ENCODE measurements at regions not wholly inside any gene's neighbourhood (a gene's known extent, or its start where the extent isn't known, plus 50 kb on each side); places are given as distances from the start of the nearest gene placed in this dataset.

- H3K4me2 ChIP-seq, result no peak overlapping the region
- H4K20me1 ChIP-seq (ENCODE audit: insufficient read depth), result no peaks in the 10 kb centered on the region
- H3K79me2 ChIP-seq (ENCODE audit: insufficient read depth, low read depth), result no peaks in the 10 kb centered on the region
- H3K27ac ChIP-seq, result no peak overlapping the region
- H3K36me3 ChIP-seq (ENCODE audit: insufficient read depth), result no peaks in the 10 kb centered on the region
- no peak overlapping the region for H3K9ac ChIP-seq
- no peak overlapping the region for H3K4me3 ChIP-seq (IDR thresholded peaks at IDR 0.05; ENCODE audit: insufficient read depth, low read depth, low read length)
- no peaks in the 10 kb centered on the region for H3K27me3 ChIP-seq (ENCODE audit: insufficient read depth, low read depth)
- no peaks in the 10 kb centered on the region for H3K4me1 ChIP-seq (ENCODE audit: low read depth, poor library complexity, severe bottlenecking)
- no peak overlapping the region for H2AFZ ChIP-seq (ENCODE audit: low read depth)
- TF ChIP-seq, protein P1, sequence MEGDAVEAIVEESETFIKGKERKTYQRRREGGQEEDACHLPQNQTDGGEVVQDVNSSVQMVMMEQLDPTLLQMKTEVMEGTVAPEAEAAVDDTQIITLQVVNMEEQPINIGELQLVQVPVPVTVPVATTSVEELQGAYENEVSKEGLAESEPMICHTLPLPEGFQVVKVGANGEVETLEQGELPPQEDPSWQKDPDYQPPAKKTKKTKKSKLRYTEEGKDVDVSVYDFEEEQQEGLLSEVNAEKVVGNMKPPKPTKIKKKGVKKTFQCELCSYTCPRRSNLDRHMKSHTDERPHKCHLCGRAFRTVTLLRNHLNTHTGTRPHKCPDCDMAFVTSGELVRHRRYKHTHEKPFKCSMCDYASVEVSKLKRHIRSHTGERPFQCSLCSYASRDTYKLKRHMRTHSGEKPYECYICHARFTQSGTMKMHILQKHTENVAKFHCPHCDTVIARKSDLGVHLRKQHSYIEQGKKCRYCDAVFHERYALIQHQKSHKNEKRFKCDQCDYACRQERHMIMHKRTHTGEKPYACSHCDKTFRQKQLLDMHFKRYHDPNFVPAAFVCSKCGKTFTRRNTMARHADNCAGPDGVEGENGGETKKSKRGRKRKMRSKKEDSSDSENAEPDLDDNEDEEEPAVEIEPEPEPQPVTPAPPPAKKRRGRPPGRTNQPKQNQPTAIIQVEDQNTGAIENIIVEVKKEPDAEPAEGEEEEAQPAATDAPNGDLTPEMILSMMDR (conservative IDR thresholded peaks at IDR 0.05; ENCODE audit: low read depth, low read length), result no peak
Measured at GRCh38 chr10:23717913-23718312, 279.0 kb downstream of the OTUD1 start.

DNA sequence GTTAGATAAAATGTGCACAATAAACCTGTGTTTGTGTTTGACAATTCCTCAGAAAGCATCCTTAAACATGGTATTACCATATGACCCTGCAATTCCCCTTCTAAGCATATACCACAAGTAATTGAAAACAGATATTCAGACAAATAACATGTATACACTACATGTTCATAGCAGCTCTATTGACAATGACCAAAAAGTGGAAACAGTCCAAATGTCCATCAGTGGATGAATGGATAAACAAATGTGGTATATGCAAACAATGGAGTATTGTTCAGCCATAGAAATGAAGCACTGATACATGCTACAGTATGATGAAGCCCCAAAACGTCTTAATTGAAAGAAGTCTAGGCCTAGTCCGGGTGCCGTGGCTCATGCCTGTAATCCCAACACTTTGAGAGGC is 280.1 kb downstream of the OTUD1 start:
- H3K9ac ChIP-seq, result no peak overlapping the region
- no peak overlapping the region for H3K27ac ChIP-seq
- TF ChIP-seq, protein P1 (conservative IDR thresholded peaks at IDR 0.05; ENCODE audit: low read depth, low read length), result no peak
- H4K20me1 ChIP-seq (ENCODE audit: insufficient read depth), result no peaks in the 10 kb centered on the region
- no peaks in the 10 kb centered on the region for H3K79me2 ChIP-seq (ENCODE audit: insufficient read depth, low read depth)
- no peak overlapping the region for H3K4me3 ChIP-seq (IDR thresholded peaks at IDR 0.05; ENCODE audit: insufficient read depth, low read depth, low read length)
- H3K4me2 ChIP-seq, result no peak overlapping the region
- H3K27me3 ChIP-seq (ENCODE audit: insufficient read depth, low read depth), result no peaks in the 10 kb centered on the region
- H3K36me3 ChIP-seq (ENCODE audit: insufficient read depth), result no peaks in the 10 kb centered on the region
- H2AFZ ChIP-seq (ENCODE audit: low read depth), result no peak overlapping the region
- no peaks in the 10 kb centered on the region for H3K4me1 ChIP-seq (ENCODE audit: low read depth, poor library complexity, severe bottlenecking)

DNA sequence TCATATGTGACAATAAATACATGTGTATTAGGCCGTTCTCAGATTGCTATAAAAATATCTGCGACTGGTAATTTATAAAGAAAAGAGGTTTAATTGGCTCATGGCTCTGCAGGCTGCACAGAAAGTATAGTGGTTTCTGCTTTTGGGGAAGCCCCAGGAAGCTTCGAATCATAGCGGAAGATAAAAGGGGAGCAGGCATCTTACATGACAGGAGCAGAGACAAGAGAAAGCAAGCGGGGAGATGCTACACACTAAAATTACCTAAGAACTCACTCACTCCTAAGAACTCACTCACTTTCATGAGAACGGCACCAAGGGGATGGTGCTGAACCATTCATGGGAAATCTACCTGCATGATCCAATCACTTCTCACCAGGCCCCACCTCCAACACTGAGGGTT is 284.9 kb downstream of the OTUD1 start:
- H3K4me2 ChIP-seq, result no peak overlapping the region
- no peaks in the 10 kb centered on the region for H4K20me1 ChIP-seq (ENCODE audit: insufficient read depth)
- H3K27ac ChIP-seq, result no peak overlapping the region
- H3K79me2 ChIP-seq (ENCODE audit: insufficient read depth, low read depth), result no peaks in the 10 kb centered on the region
- no peak overlapping the region for H3K4me3 ChIP-seq (IDR thresholded peaks at IDR 0.05; ENCODE audit: insufficient read depth, low read depth, low read length)
- no peak overlapping the region for H2AFZ ChIP-seq (ENCODE audit: low read depth)
- H3K4me1 ChIP-seq (ENCODE audit: low read depth, poor library complexity, severe bottlenecking), result no peaks in the 10 kb centered on the region
- no peak overlapping the region for H3K9ac ChIP-seq
- TF ChIP-seq, protein P1 (conservative IDR thresholded peaks at IDR 0.05; ENCODE audit: low read depth, low read length), result no peak
- no peaks in the 10 kb centered on the region for H3K27me3 ChIP-seq (ENCODE audit: insufficient read depth, low read depth)
- H3K36me3 ChIP-seq (ENCODE audit: insufficient read depth), result no peaks in the 10 kb centered on the region

DNA sequence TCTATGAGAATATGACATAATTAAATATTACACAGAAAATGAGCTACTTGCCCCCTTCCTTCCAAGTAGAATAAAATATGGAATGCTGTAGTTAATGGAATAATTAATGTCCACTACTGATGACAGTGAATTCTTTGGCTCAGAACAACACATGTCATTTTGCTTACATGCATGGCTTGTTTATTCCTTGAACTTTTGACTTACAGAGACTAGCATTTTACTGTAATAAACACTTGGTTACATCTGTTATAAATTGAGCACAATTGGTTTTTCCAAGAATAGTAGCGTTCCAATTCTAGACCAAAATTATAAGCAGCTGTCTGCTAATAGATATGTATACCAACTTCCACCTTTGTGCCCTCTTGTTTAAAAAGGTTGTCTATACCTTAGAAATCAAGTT is 286.7 kb downstream of the OTUD1 start:
- Histone ChIP-seq H3K79me2 (ENCODE audit: insufficient read depth, low read depth) (no peaks in the 10 kb centered on the region), H3K27ac (no peak overlapping the region), H2AFZ (ENCODE audit: low read depth) (no peak overlapping the region), H3K9ac (no peak overlapping the region), H3K4me1 (ENCODE audit: low read depth, poor library complexity, severe bottlenecking) (no peaks in the 10 kb centered on the region), H3K4me2 (no peak overlapping the region), H3K36me3 (ENCODE audit: insufficient read depth) (no peaks in the 10 kb centered on the region), H3K27me3 (ENCODE audit: insufficient read depth, low read depth) (no peaks in the 10 kb centered on the region), H3K4me3 (IDR thresholded peaks at IDR 0.05; ENCODE audit: insufficient read depth, low read depth, low read length) (no peak overlapping the region), H4K20me1 (ENCODE audit: insufficient read depth) (no peaks in the 10 kb centered on the region)
- TF ChIP-seq, protein P1 (conservative IDR thresholded peaks at IDR 0.05; ENCODE audit: low read depth, low read length), result no peak

Measured in KMS-11 (cell line).